Mononuclear cell (primary cell): ENCODE measurements at regions not wholly inside any gene's neighbourhood (a gene's known extent, or its start where the extent isn't known, plus 50 kb on each side); places are given as distances from the start of the nearest gene placed in this dataset.

Source experiments
- H3K27me3 ChIP-seq: 2 replicates; pipeline ENCODE4 v1.6.0; 2011; ENCODE audit warnings: low read length, control low read depth; ENCODE audit not compliant: insufficient read depth
- H3K4me1 ChIP-seq: 2 replicates; pipeline ENCODE4 v1.5.1; 2011; ENCODE audit warnings: mild to moderate bottlenecking, low read length, control low read depth; ENCODE audit not compliant: insufficient read depth
- H3K4me3 ChIP-seq: 2 replicates; pipeline ENCODE4 v1.5.1; 2011; ENCODE audit warnings: mild to moderate bottlenecking, low read length, moderate library complexity
- H3K9me3 ChIP-seq: 2 replicates; pipeline ENCODE4 v1.5.1; 2011; ENCODE audit warnings: low read depth, mild to moderate bottlenecking, control low read depth, low read length

GRCh38 chr12:127555071-127555470, 711.9 kb upstream of the TMEM132C start:
- no peaks in the 10 kb centered on the region for H3K9me3 ChIP-seq

DNA sequence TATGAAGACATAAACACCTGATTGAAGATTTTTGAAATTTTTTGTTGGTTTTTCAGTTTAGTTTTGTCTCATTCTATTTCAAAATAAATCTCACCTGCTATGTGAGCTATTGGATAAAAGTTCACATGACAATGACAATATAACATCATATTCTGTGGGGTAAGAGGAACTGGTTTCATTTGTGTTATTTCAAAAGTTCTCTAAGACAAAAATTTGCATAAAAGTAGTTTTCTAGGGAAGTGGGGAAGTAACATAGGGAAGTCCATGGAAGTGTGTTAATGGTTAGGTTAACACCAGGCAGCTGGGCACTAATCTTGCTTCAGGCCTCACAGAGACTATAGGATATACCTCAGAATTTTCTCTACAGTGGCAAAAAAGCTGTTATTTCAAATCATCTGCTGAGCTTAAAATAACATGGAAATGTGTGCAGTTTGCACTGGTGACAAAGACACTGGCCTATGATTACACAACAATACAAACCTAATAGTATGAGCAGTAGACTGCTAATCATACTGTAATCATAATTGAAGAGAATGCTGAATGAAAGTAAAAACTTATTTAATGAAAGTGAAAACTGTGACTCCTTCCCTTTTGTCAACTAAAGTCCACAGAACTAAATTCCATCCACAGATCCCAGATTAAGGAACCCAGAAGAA, 710.6 kb upstream of the TMEM132C start:
- no peaks in the 10 kb centered on the region for H3K27me3 ChIP-seq
- no peaks in the 10 kb centered on the region for H3K9me3 ChIP-seq
- no peak overlapping the region for H3K4me3 ChIP-seq
- H3K4me1 ChIP-seq: no peaks in the 10 kb centered on the region

More at GRCh38 chr12:127555071-127555470, 711.9 kb upstream of the TMEM132C start:
- no peaks in the 10 kb centered on the region for H3K4me1 ChIP-seq
- H3K4me3 ChIP-seq: no peak overlapping the region
- H3K27me3 ChIP-seq: no peaks in the 10 kb centered on the region

- Histone ChIP-seq H3K9me3 (no peaks in the 10 kb centered on the region), H3K4me1 (no peaks in the 10 kb centered on the region), H3K4me3 (no peak overlapping the region), H3K27me3 (no peaks in the 10 kb centered on the region)
These were observed 708.6 kb upstream of the TMEM132C start for GRCh38 chr12:127558361-127558760.

DNA sequence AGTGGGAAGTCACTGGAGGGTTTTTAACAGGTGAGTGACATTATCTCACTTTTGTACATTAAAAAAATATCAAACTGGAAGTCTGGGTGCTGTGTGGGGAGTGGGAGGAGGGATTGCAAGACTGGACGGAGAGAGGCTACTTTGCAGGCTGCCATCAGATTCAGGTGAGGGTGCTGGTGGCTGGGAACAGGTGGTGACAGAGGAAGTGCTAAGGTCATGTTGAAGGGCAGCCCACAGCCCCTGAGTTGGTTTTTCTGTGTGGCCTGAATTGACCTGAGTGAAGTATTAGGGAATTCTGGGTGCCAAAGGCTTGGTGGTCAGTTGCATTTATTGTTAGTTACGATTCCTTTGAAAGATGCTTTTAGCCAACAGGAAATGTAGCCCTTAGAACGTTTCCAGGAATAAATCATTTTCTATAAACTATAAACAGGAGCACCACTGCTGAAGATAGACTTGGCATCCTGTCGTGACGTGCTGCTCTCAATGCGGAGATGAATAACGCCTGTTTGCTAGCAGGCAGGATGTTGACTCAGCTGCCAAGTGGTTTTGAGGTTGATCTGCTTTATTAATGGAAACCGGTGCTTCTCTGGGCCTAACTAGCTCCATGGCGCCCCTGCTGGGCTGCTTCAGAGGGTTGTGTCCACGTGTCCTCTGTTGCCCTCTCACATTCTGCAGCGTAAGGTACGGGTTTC, 707.5 kb upstream of the TMEM132C start:
- H3K27me3 ChIP-seq: no peaks in the 10 kb centered on the region
- no peak overlapping the region for H3K4me3 ChIP-seq
- H3K4me1 ChIP-seq: no peaks in the 10 kb centered on the region
- no peaks in the 10 kb centered on the region for H3K9me3 ChIP-seq

GRCh38 chr12:127560041-127560478, 706.9 kb upstream of the TMEM132C start:
- Histone ChIP-seq H3K4me3 (no peak overlapping the region), H3K9me3 (no peaks in the 10 kb centered on the region), H3K27me3 (no peaks in the 10 kb centered on the region), H3K4me1 (no peaks in the 10 kb centered on the region)

- Histone ChIP-seq H3K27me3 (no peaks in the 10 kb centered on the region), H3K4me3 (no peak overlapping the region), H3K9me3 (no peaks in the 10 kb centered on the region), H3K4me1 (no peaks in the 10 kb centered on the region)
These were observed 704.2 kb upstream of the TMEM132C start for GRCh38 chr12:127562816-127563215.

- Histone ChIP-seq H3K4me1 (no peaks in the 10 kb centered on the region), H3K27me3 (no peaks in the 10 kb centered on the region), H3K9me3 (no peaks in the 10 kb centered on the region), H3K4me3 (no peak overlapping the region)
These were observed 701.7 kb upstream of the TMEM132C start for GRCh38 chr12:127565241-127565640.

DNA sequence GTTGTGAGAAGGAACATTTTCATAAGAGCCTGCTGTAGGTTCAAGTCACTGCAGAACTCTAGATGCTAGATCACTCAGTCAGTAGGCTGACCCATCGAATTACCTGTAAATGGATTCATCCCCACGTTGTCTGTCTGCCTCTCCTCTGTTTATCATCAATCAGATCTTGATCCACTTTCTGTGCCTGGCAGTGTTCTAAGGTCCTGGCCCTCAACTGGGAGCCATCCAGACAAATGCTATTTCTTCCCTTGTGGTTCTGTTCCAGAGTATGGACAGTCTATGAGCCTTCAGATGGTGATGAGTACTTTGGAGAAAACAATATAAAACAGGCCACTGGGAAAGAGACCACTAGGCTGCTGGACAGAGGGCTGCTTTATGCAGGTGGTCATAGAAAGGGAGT, 699.4 kb upstream of the TMEM132C start:
- no peaks in the 10 kb centered on the region for H3K9me3 ChIP-seq
- no peak overlapping the region for H3K4me3 ChIP-seq
- H3K27me3 ChIP-seq: no peaks in the 10 kb centered on the region
- H3K4me1 ChIP-seq: no peaks in the 10 kb centered on the region

- H3K4me1 ChIP-seq: no peaks in the 10 kb centered on the region
- H3K9me3 ChIP-seq: no peaks in the 10 kb centered on the region
- no peak overlapping the region for H3K4me3 ChIP-seq
- H3K27me3 ChIP-seq: no peaks in the 10 kb centered on the region
These were observed 696.6 kb upstream of the TMEM132C start for GRCh38 chr12:127570387-127570786.

GRCh38 chr12:127570793-127571360, 696.1 kb upstream of the TMEM132C start:
- H3K27me3 ChIP-seq: no peaks in the 10 kb centered on the region
- no peaks in the 10 kb centered on the region for H3K4me1 ChIP-seq
- H3K9me3 ChIP-seq: no peaks in the 10 kb centered on the region
- H3K4me3 ChIP-seq: no peak overlapping the region

- no peak overlapping the region for H3K4me3 ChIP-seq
- no peaks in the 10 kb centered on the region for H3K9me3 ChIP-seq
- no peaks in the 10 kb centered on the region for H3K27me3 ChIP-seq
- no peaks in the 10 kb centered on the region for H3K4me1 ChIP-seq
These were observed 695.4 kb upstream of the TMEM132C start for GRCh38 chr12:127571578-127571977.

DNA sequence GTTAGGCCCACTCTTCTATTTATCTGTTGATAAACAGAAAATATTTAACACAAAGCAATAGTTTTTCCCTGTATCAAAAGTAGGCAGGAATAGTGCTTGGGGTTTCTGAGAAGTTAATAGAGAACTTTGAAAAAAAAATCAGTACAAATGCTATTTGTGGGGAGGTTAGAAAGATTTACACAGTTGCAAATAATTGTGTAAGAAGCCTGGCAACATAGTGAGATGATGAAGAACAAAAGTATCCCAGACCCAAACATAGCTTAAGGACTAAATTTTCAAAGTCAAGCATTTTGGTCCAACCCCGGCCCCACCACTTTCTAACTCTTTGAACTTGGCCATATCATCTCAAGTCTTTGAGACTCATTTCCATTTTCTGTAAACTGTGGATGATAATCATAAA, 687.5 kb upstream of the TMEM132C start:
- H3K27me3 ChIP-seq: no peaks in the 10 kb centered on the region
- H3K4me3 ChIP-seq: no peak overlapping the region
- no peaks in the 10 kb centered on the region for H3K4me1 ChIP-seq
- H3K9me3 ChIP-seq: no peaks in the 10 kb centered on the region

DNA sequence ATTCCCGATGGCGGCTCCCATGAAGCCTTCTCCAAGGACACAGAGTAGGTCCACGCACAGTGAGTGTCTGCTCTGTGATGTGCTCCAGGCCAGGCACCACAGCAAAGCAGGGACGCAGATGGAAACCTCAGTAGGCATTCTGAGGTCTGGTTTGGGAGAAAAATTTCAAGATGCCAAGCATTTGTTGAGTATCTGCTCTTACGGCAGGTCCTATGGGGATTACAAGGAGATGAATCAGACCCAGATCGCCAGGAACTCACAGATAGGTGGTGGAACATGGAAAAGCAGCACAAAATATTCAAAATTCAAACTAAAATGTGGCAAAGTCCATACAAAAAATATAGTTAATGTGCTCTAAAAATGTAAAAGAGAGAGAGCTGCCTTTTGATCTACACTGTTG, 684.9 kb upstream of the TMEM132C start:
- Histone ChIP-seq H3K9me3 (no peaks in the 10 kb centered on the region), H3K4me3 (no peak overlapping the region), H3K4me1 (no peaks in the 10 kb centered on the region), H3K27me3 (no peaks in the 10 kb centered on the region)

DNA sequence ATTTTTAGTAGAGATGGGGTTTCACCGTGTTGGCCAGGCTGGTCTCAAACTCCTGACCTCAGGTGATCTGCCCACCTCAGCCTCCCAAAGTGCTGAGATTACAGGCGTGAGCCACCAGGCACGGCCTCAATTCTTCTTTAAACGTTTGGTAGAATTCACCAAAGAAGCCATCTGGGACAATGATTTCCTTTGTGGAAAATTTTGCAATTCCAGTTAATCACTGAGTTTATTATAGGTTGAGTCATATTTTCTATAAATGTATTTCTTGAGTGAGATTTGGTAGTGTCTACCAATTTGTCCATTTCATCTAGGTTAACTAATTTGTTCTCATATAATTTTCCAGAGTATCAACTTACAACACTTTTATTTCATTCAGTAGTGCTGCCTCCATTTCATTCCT, 683.9 kb upstream of the TMEM132C start:
- Histone ChIP-seq H3K27me3 (no peaks in the 10 kb centered on the region), H3K9me3 (no peaks in the 10 kb centered on the region), H3K4me1 (no peaks in the 10 kb centered on the region), H3K4me3 (no peak overlapping the region)

DNA sequence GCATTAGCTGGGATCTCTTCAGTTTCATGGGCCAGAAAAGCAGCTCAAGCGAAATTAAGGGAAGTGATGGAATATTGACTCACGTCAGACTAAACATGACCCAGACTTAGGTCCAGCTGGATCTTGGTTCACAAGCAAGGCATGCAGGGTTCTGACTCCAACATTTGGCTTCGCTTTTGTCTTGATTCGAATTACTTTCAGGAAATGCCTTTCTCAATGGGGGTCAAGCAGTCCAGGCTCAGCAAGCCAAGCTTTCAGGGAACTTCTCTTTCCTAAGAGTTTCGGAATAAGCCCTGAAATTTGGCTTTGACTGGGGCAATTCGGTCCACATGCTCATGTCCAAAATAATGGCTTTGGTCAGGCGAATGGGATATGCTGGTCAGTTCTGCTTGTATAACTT, 678.7 kb upstream of the TMEM132C start:
- Histone ChIP-seq H3K4me3 (no peak overlapping the region), H3K4me1 (no peaks in the 10 kb centered on the region), H3K27me3 (no peaks in the 10 kb centered on the region), H3K9me3 (no peaks in the 10 kb centered on the region)

DNA sequence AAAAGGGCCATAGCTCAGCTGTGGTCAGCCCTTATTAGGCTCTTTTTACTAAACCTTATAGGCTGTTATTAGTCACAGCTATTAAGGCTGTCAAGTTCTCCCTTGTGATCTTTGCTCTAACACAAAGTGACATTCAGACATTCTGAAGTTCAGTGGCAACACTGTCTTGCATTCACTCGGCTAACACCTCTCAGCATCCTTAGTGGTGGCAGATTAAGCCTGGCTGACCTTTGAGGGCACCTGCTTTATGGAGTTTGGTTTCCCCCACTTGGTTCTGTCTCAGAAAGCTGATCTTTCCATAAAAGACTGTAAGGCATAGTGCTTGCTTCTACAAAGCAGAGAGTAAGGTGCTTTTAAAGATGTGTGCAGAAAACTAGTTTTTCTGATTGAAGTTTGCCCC, 677.4 kb upstream of the TMEM132C start:
- Histone ChIP-seq H3K27me3 (no peaks in the 10 kb centered on the region), H3K9me3 (no peaks in the 10 kb centered on the region), H3K4me1 (no peaks in the 10 kb centered on the region), H3K4me3 (no peak overlapping the region)
